Activated T-cell treated with anti-CD3 and anti-CD28 coated beads, Interleukin-2, amount 50 U/mL, for 48 hours (primary cell): ENCODE measurements at regions not wholly inside any gene's neighbourhood (a gene's known extent, or its start where the extent isn't known, plus 50 kb on each side); places are given as distances from the start of the nearest gene placed in this dataset.

ENCODE experiments used
- DNase-seq, 2 experiments: peaks; one replicate each; pipeline ENCODE4 v3.0.0-alpha.2; 2020

GRCh38 chr17:34692920-34693319 lies 113.5 kb downstream of the TMEM132E start:
- DNase-seq, result no peak
